AG10803 (cell line): ENCODE measurements at regions not wholly inside any gene's neighbourhood (a gene's known extent, or its start where the extent isn't known, plus 50 kb on each side); places are given as distances from the start of the nearest gene placed in this dataset.

Source experiments
- DNase-seq: peaks from one replicate; pipeline ENCODE4 v3.0.0; 2010; ENCODE audit warnings: low read depth
- H3K4me3 ChIP-seq: 2 replicates; pipeline ENCODE4 v1.5.1; 2011; ENCODE audit warnings: mild to moderate bottlenecking, low read length, control low read depth
- TF ChIP-seq, protein P1 (sequence below): conservative IDR thresholded peaks from 2 replicates; pipeline ENCODE4 v1.5.1; 2011; ENCODE audit warnings: mild to moderate bottlenecking, low read length, control low read depth, inconsistent platforms

DNA sequence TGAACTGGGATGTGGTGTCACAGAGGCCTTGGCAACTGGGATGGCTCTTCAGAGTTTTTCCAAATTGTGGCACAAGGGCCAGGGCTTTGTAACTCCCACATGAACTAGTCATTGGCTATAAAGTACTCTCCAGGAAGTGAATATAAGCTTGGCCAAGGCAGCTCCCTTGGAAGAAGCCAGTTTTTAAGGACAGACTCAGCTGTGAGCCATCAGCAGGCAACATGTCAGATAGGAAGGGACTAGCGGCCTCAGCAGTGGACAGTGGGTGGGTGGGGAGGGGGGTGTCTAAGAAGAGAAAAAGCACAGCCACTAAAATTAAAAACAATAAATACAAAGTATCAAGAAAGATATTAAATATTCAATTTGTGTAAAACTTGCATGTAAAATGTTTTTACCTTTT is 691.1 kb upstream of the PIK3C3 start:
- H3K4me3 ChIP-seq: no peak overlapping the region
- TF ChIP-seq, protein P1, sequence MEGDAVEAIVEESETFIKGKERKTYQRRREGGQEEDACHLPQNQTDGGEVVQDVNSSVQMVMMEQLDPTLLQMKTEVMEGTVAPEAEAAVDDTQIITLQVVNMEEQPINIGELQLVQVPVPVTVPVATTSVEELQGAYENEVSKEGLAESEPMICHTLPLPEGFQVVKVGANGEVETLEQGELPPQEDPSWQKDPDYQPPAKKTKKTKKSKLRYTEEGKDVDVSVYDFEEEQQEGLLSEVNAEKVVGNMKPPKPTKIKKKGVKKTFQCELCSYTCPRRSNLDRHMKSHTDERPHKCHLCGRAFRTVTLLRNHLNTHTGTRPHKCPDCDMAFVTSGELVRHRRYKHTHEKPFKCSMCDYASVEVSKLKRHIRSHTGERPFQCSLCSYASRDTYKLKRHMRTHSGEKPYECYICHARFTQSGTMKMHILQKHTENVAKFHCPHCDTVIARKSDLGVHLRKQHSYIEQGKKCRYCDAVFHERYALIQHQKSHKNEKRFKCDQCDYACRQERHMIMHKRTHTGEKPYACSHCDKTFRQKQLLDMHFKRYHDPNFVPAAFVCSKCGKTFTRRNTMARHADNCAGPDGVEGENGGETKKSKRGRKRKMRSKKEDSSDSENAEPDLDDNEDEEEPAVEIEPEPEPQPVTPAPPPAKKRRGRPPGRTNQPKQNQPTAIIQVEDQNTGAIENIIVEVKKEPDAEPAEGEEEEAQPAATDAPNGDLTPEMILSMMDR: no peak
- no peak for DNase-seq

DNA sequence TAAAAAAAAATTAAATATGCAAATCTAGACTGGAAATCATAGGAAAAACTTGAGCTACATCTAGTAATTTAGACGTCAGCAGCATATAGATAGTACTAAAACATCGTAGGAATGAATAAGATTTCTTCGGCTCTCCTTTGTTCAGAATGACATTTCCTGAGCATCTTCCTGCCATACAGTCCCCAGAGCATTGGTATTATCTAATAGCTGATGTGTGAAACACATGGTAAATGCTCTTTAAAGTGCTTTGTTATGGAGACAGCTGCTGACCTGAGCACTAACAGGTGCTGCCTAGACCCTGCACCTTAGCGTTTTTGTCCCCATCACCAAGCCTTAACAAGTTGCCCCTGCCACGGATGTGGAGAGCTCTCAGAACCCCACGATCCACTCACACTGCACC is 692.3 kb upstream of the PIK3C3 start:
- TF ChIP-seq, protein P1: no peak
- DNase-seq: no peak
- no peak overlapping the region for H3K4me3 ChIP-seq

DNA sequence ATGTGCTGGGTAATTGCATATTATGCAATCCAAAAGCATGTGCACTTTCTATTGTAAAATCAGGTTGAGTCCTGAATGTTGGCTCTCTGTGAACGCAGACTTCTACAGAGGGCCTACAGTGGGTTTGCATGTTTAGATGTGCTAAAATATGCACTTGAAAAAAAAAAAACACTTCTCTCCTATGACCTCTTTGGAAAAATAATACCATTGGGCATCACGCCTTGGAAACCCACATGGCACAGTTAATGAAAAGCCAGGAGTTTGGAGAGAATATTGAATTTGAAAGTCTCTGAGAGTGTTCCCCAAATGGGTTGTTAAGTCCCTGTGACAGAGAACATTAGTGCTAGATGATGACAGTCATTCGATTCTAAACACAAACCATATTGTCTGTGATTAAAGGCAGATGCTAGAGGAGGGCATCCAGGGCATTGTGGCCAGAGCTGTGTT is 710.4 kb upstream of the PIK3C3 start:
- TF ChIP-seq, protein P1: no peak
- no peak for DNase-seq
- H3K4me3 ChIP-seq: no peak overlapping the region

DNA sequence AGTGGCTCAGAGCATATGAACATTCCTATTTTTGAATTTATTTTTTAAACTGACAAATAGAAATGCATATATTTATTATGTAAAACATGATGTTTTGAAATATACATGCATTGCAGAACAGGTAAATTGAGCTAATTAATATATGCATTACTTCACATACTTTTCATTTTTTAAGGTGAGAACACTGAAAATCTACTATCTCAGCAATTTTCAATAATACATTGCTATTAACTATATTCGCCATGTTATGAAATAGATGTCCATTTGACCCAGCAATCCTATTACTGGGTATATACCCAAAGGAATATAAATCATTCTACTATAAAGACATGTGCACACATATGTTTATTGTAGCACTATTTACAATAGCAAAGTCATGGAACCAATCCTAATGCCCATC is 717.7 kb upstream of the PIK3C3 start:
- TF ChIP-seq, protein P1: no peak
- no peak overlapping the region for H3K4me3 ChIP-seq
- DNase-seq: no peak

DNA sequence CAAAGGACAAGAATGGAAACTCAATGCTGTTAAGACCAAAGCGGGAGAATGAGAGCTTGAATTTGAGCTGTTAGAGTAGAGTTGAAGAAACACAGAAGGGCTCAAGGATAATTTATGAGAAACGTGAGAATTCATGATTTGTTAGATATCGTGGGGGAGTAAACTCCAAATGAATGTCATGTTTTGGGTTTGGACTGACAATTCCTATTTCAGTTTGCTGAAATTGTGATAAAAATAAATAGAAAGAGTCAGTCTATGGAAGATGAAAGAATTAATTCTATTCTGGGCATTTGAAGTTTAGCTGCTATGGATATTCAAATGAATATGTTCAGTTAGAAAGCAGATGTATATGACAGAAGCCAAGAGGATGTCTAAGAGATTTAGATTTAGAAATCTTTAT is 723.4 kb upstream of the PIK3C3 start:
- no peak overlapping the region for H3K4me3 ChIP-seq
- TF ChIP-seq, protein P1: no peak

DNA sequence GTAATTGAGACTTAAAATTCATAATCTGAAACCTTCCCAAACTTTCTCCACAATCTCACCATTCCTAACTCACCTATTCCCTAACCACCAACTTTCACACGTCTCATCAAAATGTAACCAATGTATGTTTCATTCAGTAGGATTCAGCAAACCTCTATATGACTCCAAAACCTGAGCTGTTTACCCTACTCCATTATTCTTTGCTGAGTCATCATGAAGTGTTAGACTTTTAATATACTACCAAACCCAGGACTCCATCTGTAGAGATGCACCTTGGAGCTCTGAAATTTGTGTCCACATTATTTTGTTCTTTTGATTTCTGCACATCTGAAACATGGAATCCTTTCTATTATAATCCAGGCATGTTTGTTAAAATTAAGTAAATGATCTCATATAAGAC is 727.0 kb upstream of the PIK3C3 start:
- H3K4me3 ChIP-seq: no peak overlapping the region
- no peak for DNase-seq
- TF ChIP-seq, protein P1: no peak

More for the DNA sequence above, 723.4 kb upstream of the PIK3C3 start:
- no peak for DNase-seq

DNA sequence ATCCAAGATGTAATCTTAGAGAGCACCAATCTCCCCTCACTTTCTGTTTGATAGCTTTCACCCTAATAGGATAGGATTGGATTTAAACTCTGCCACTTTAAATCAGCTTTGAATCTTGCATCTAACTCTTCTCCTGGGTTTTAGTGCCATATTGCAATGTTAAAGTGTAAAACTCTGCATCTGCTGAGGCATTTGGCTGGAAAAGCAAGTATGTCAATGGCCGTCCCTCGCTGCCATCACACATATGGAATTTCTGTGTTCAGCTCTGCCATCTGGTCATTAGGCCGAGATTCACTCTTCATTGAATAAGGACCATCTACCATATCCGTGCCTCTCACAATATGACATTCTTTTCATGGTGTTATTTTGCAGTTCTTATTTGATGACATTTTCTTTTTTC is 728.1 kb upstream of the PIK3C3 start:
- H3K4me3 ChIP-seq: no peak overlapping the region
- no peak for DNase-seq
- TF ChIP-seq, protein P1: no peak
